HG03575 (cell line): ENCODE measurements at regions not wholly inside any gene's neighbourhood (a gene's known extent, or its start where the extent isn't known, plus 50 kb on each side); places are given as distances from the start of the nearest gene placed in this dataset.
"Not testable (repeated sequence)": the region's sequence is repeated elsewhere in the genome, so short reads cannot be mapped to it uniquely, and the experiment has no call there.

Experiments
- ATAC-seq: cut with Tn5 transposase; IDR thresholded peaks from one replicate; pipeline ENCODE4 v1.9.1; 2021; ENCODE audit not compliant: unreplicated experiment, insufficient number of reproducible peaks, low FRiP score; ENCODE audit errors: extremely low read depth

DNA sequence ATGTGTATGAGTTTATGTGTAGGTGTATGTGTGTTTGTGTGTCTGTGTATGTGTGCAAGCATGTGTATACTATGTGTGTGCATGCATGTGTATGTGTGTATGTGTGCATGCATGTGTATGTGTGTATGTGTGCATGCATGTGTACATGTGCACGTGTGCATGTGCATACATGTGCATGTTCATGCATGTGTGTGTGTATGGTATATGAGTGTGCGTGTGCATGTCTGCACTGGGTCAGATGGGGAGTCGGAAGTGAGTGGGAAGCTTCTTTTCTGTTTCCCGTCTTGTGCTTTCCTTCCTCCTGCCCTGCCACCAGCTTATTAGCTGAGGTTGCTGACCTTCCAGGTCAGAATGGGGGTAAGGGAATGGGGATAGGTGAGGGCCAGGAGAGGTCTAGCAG is 174.7 kb downstream of the MAP2K4 start:
- ATAC-seq, result no peak

- no peak for ATAC-seq
These were observed 180.7 kb downstream of the MAP2K4 start for GRCh38 chr17:12201294-12201880.

DNA sequence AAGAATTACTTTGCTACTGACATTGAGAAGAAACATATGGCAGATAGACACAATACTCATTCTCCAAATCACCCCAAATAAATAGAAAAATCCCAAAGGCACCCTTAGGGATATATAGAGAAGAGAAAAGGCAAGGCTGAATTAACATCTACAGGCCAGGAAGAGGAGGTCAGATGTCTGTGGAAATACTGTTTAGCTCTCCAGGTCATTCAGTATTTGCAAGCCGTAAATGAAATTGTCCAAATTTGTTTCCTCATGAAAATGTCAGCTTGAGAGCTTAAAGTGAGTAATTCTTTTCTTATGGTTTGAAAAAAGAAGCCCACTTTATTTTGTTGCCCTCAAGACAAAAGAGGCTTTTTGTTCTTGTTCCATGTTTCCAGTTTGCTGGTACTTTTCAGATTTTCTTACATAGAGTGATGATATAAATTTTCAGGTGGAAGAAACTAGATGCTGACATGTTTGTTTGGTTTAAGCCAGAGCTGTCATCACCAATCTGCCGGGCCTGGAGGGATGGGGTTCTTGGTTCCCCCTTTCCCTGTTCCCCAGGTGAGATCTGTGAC is 189.0 kb downstream of the MAP2K4 start:
- no peak for ATAC-seq

DNA sequence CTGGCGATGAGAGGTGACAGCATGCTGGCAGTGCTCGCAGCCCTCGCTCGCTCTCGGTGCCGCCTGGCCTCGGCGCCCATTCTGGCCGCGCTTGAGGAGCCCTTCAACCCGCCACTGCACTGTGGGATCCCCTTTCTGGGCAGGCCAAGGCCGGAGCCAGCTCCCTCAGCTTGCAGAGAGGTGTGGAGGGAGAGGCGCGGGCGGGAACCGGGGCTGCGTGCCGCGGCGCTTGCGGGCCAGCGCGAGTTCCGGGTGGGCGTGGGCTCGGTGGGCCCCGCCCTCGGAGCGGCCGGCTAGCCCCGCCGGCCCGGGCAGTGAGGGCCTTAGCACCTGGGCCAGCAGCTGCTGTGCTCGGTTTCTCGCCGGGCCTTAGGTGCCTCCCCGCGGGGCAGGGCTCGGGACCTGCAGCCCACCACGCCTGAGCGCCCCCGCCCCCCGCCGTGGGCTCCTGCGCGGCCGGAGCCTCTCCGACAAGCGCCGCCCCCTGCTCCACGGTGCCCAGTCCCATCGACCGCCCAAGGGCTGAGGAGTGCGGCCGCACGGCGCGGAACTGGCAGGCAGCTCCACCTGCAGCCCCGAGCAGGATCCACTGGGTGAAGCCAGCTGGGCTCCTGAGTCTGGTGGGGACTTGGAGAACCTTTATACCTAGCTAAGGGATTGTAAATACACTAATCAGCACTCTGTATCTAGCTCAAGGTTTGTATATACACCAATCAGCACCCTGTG is 200.2 kb downstream of the MAP2K4 start:
- not testable (repeated sequence) for ATAC-seq

DNA sequence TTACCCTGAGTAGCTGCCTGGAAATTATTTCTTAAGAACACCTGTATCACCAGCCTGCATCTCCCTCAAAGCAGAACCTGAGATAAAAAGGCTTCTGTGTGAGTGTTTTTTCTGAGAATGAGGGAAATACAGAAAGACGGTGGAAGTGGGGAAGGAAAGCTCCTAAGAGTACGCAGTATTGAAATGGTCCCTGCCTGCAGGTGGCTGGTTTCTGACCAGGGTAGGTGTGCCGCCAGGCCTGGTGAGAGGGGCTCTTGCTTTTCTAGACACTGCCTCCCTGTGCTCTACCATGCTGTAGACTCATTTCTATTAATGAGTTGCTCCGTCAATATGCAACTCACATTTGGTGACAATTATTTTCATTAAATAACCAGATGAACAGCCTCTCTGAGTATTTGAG is 201.7 kb downstream of the MAP2K4 start:
- ATAC-seq, result no peak

- no peak for ATAC-seq
These were observed 206.9 kb downstream of the MAP2K4 start for GRCh38 chr17:12227547-12227946.

- no peak for ATAC-seq
These were observed 208.7 kb downstream of the MAP2K4 start for GRCh38 chr17:12229335-12229734.

DNA sequence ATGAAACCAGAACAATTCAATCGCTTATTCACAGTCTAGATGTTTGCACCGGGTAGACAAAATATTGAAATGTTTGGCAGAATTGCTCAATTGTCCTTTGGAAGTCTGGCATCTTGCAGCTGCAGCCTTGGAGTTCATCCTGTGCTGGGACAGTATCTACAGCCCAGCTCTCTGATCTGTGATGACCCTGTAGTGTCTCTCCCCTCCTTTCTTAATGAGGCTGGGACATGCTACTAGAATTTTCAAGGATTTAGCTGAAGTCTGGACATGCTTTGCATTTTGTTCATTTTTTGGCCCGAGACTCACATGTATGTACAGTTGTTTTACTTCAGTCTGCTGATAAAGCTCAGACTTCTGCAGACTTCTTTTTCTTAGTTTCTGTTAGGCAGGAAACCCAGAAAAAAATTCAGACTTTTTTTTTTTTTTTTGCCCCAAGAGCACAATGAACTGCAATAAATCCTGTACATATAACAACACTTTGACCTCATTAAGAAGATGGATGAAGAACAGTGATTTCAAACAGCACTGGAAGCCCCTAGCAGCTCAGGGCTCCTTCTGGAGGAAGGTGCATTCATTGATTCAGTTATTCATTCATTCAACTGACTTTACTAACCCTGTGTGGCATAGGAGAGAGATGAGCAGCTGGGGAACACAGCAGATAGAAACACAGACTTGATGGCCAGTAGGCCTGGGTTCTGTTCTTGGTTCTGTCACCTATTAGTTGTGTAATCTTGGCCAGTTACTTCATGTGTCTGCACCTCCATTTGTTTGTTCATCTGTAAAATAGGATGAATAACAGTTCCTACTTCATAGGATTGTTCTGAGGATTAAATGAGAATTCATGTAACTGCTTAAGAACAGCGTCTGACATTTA is 210.0 kb downstream of the MAP2K4 start:
- ATAC-seq, result no peak

- no peak for ATAC-seq
These were observed 210.6 kb downstream of the MAP2K4 start for GRCh38 chr17:12231355-12231682.

DNA sequence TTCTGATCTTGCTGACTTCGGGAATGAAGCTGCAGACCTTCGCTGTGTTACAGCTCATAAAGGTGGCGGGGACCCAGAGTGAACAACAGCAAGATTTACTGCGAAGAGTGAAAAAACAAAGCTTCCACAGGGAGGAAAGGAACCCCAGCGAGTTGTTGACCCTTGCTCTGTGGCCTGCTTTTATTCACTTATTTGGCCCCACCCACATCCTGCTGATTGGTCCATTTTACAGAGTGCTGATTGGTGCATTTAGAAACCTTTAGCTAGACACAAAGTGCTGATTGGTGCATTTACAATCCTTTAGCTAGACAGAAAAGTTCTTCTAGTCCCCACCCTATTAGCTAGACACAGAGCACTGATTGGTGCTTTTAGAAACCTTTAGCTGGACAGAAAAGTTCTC is 218.3 kb downstream of the MAP2K4 start:
- ATAC-seq, result not testable (repeated sequence)

DNA sequence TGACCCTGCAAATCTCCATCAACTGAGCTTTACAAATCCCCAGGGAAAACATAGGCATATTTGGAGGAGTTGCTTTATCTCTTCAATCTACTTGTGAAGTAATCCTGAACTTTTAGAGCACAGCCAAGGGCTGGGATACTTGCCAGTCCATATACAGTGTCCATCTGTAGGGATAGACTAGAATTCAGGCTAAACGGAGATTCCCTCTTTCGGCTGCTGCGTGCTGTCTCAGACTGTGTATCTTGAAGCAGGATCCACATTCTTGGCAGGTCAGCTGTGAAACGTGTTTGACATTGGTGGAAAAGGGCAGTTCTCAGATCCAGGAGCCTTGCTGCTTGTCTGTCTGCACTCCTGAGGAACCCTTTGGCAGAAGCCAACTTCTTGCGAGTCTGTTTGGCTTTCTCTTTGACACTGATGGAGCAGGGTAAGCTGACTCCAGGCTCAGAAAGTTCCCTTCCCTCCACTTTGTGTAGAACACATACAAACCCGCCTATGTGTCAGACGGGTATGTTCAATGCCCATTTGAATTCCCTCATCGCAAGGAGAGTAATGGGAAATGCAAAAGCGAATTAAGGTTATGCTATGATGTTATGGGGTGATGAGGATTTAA is 221.8 kb downstream of the MAP2K4 start:
- ATAC-seq, result no peak

GRCh38 chr17:12247761-12248160 is 227.1 kb downstream of the MAP2K4 start:
- ATAC-seq, result no peak

DNA sequence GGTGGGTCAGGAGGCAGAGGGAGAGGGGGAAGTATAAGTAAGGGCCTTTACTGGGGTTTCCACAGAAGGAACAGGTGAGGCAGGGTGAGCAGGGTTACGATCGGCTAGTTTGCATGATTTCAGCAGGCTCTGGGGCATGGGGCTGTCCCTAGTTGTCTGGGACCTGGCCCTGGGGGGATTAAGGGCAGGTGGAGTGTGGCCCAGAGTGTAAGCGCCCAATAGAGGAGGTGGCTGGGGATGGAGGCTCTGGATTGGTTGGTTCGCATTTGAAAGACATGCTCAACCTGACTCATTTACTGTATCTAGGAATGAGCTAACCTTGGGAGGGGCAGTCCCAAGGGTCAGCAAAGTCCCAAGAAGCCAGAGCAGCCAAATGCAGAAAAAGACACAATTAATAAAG is 230.3 kb downstream of the MAP2K4 start:
- no peak for ATAC-seq

- ATAC-seq, result no peak
These were observed 231.8 kb downstream of the MAP2K4 start for GRCh38 chr17:12252462-12252861.

- ATAC-seq, result no peak
These were observed 233.8 kb downstream of the MAP2K4 start for GRCh38 chr17:12254460-12254859.

DNA sequence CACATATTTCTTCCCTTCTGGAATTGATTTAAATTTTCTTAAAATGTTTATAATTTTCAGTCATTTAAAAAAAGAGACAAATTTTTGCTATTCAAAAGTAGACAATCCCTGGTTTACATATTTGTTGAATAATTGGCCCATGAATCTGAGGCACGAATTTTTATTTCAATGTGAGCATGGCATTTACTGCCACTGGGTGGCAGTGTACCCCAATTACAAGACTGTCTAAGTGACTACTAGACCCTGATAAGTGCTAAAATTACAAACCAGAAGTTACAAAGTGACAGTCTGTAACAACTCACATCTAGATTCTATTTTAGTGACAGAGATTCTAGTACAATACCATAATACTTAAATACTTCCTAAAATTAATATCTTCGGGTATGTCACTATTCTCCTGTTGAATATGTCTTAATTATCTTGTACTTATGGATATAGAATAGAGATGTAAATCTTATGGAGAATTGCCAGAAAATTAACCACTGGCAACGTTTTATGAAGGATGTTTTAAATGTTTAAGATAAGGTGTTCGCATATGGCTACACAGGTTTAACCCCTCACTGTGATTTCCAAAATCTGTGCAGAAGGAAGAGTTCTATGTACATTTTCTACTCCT is 235.8 kb downstream of the MAP2K4 start:
- no peak for ATAC-seq

GRCh38 chr17:12257176-12257575 is 236.5 kb downstream of the MAP2K4 start:
- no peak for ATAC-seq

GRCh38 chr17:12261354-12261753 is 240.7 kb downstream of the MAP2K4 start:
- ATAC-seq, result no peak

- ATAC-seq, result no peak
These were observed 249.1 kb downstream of the MAP2K4 start for GRCh38 chr17:12269751-12270150.
